Spleen (tissue), 7 donors: ENCODE measurements at regions not wholly inside any gene's neighbourhood (a gene's known extent, or its start where the extent isn't known, plus 50 kb on each side); places are given as distances from the start of the nearest gene placed in this dataset.

Experiments
- POLR2A ChIP-seq, 3 donors: fragments of 450-650 bp; IDR thresholded peaks; one replicate each; pipeline ENCODE4 v1.5.1; 2017; ENCODE audit warnings: antibody characterized with exemption in 3 of 3, mild to moderate bottlenecking in 1 of 3
- POLR2AphosphoS5 ChIP-seq, 3 donors: sonication (generic); formaldehyde crosslinking; IDR thresholded peaks; one replicate each; pipeline ENCODE4 v1.5.1; 2017; ENCODE audit warnings: antibody characterized with exemption in 3 of 3
- TF ChIP-seq, protein P1 (sequence below), 11 experiments: fragments of 200-600 bp in 7 of 11; fragments of 450-650 bp in 4 of 11; sonication (generic) in 4 of 11; IDR thresholded peaks in 8 of 11; conservative IDR thresholded peaks in 3 of 11; 1 replicate in 7 of 11; 2 replicates in 4 of 11; pipeline versions ENCODE4 v1.4.0 to v1.8.0; 2016 to 2021; ENCODE audit warnings: antibody characterized with exemption in 11 of 11, inconsistent platforms in 4 of 11, mild to moderate bottlenecking in 1 of 11
- donor health status: DM: no; HTN: no; CAD: no; lungs with moderate emphysema.
- donor health status: DM: no; HTN: no; CAD: no.
- donor health status: DM: no; HTN: no; CAD: no.

GRCh38 chr17:27236717-27237315, 57.1 kb upstream of the WSB1 start:
- TF ChIP-seq, protein P1, sequence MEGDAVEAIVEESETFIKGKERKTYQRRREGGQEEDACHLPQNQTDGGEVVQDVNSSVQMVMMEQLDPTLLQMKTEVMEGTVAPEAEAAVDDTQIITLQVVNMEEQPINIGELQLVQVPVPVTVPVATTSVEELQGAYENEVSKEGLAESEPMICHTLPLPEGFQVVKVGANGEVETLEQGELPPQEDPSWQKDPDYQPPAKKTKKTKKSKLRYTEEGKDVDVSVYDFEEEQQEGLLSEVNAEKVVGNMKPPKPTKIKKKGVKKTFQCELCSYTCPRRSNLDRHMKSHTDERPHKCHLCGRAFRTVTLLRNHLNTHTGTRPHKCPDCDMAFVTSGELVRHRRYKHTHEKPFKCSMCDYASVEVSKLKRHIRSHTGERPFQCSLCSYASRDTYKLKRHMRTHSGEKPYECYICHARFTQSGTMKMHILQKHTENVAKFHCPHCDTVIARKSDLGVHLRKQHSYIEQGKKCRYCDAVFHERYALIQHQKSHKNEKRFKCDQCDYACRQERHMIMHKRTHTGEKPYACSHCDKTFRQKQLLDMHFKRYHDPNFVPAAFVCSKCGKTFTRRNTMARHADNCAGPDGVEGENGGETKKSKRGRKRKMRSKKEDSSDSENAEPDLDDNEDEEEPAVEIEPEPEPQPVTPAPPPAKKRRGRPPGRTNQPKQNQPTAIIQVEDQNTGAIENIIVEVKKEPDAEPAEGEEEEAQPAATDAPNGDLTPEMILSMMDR (IDR thresholded peaks at IDR 0.05 in 8 of 11, conservative IDR thresholded peaks at IDR 0.05 in 3 of 11), result peak; percentile 90 to 97 (median 95)
- no peak for TF ChIP-seq POLR2AphosphoS5 (IDR thresholded peaks at IDR 0.05)
- no peak for TF ChIP-seq POLR2A (IDR thresholded peaks at IDR 0.05)
